NOMO-1 treated with dmso at 0.1 percent for 144 hours (cell line): ENCODE measurements at regions not wholly inside any gene's neighbourhood (a gene's known extent, or its start where the extent isn't known, plus 50 kb on each side); places are given as distances from the start of the nearest gene placed in this dataset.
"Not testable (repeated sequence)": the region's sequence is repeated elsewhere in the genome, so short reads cannot be mapped to it uniquely, and the experiment has no call there.

ENCODE experiments used
- DNase-seq: peaks from one replicate; lab custom pipeline; 2025; ENCODE audit not compliant: unreplicated experiment; lab: John Stamatoyannopoulos, UW

DNA sequence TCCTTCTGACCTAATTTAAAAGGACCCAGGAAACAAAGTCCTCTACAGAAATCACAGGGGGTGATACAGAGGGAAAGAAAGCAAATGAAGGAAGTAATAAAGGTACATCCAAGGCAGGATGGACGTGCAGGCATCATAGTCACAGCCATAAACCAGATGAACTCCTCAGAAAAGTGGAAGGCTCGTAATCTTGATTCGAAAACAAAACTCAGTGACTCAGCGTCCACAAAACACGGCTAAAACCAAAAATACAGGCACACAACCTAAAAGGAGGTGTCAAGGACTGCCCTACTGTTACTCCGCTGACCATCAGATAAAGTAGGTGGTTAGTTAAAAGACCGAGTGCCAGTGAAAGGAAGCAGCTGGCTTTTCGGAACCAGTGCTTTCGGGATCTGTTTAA lies 81.5 kb downstream of the TRIM69 start:
- not testable (repeated sequence) for DNase-seq

GRCh38 chr15:44819331-44819987 lies 83.1 kb downstream of the TRIM69 start:
- not testable (repeated sequence) for DNase-seq

DNA sequence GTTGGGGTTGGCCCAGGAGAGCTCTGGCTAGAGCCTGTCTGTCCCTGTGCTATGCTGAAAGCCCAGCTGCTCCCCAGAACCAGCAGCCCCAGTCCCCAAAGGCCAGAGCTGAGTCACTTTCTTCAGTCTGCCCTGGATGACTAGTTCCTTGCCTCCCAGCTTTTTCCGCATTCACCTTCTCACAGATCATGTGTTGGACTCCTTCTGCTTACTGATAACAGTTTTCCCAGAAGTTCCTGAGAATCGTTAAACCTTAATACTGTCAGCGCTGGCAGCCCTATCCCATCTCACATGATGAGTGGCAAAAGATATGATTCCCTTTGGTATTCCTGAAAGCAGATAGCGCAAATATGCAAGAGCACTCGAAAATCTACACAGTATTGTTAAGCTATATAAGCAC lies 84.2 kb downstream of the TRIM69 start:
- DNase-seq = not testable (repeated sequence)

GRCh38 chr15:44820967-44821366 lies 84.6 kb downstream of the TRIM69 start:
- not testable (repeated sequence) for DNase-seq

GRCh38 chr15:44824277-44825145 lies 88.2 kb downstream of the TRIM69 start:
- not testable (repeated sequence) for DNase-seq

DNA sequence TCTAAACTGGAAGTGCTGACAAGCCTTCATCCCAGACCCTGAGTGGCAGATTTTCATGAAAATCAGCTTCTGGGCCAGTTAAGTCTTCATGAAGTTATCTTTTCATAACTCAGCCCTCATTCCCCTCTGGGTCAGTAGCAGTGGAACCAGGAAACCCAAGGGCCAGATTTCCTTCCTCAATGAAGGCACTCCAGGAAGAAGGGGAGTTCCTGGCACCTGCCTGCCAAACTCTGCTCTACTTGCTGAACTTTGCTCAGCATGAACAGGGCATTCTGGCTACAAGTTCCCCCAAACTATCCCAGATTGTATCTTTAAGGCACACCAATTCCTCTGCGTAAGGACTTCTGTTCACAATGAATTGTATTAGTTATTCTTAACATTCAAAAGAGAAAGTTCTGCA lies 90.3 kb downstream of the TRIM69 start:
- DNase-seq = not testable (repeated sequence)

GRCh38 chr15:44828229-44828914 lies 92.0 kb downstream of the TRIM69 start:
- not testable (repeated sequence) for DNase-seq

GRCh38 chr15:44829150-44829549 lies 92.8 kb downstream of the TRIM69 start:
- DNase-seq = not testable (repeated sequence)

DNA sequence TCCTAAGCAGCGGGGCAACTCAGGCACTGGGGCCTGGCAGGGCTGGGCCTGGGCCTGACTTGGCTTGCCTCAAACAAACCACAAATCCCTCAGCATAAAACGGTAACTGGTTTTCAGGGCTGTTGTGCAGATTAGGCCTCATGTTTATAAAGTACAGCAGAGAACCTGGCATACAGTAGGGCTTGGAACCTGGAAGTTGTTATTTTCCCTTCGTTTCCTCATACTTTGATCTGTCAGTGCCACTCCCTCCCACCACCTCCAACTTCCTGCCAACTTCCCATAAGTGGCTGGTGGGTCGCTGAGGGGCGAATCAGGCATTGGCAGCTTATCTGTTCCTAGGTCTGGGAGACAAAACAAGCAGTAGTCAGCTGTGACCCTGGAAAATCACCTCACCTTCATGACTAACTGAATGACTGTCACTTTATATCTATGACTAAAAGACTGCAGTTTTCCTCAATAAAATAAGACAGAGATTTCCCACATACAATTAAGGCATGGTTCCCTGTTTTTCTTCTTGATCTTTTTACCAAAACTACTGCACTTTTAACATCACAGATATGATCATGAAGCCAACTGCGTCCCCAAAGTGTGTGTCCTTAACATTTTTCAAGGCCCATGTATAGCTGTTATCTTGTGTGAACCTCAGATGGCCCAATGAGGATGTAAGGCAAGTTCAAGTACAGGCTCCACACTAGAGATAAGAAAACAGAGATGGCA lies 94.5 kb downstream of the TRIM69 start:
- DNase-seq = not testable (repeated sequence)

- not testable (repeated sequence) for DNase-seq
Observed at GRCh38 chr15:44831409-44831741, 95.0 kb downstream of the TRIM69 start.

- not testable (repeated sequence) for DNase-seq
Observed at GRCh38 chr15:44832133-44832532, 95.8 kb downstream of the TRIM69 start.

GRCh38 chr15:44833081-44833480 lies 96.8 kb downstream of the TRIM69 start:
- DNase-seq = not testable (repeated sequence)

- DNase-seq = not testable (repeated sequence)
Observed at GRCh38 chr15:44833761-44834160, 97.4 kb downstream of the TRIM69 start.

- not testable (repeated sequence) for DNase-seq
Observed at GRCh38 chr15:44835082-44835481, 98.8 kb downstream of the TRIM69 start.

DNA sequence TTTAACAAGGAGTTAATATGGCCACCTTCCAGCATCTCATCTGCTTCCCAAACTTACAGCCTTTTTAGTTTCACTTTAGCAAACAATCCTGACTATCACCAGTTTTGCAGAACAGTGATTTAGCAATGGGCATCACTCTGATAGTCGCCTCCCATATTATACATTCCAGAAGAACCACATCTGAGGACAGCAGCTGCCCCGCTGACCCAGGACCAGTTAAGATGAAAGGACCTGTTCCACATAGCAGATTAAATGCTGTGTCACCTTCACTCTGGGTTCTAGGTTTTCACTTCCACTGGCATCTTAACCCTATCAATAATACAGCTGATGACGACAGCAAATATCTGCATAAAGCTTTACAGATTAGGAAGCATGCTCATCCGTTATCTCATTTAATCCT lies 99.8 kb downstream of the TRIM69 start:
- DNase-seq = no peak

- not testable (repeated sequence) for DNase-seq
Observed at GRCh38 chr15:44838929-44839328, 102.6 kb downstream of the TRIM69 start.

GRCh38 chr15:44841762-44842161 lies 105.4 kb downstream of the TRIM69 start:
- DNase-seq = not testable (repeated sequence)

- DNase-seq = not testable (repeated sequence)
Observed at GRCh38 chr15:44842883-44843282, 106.6 kb downstream of the TRIM69 start.

- DNase-seq = not testable (repeated sequence)
Observed at GRCh38 chr15:44844936-44845335, 108.6 kb downstream of the TRIM69 start.

DNA sequence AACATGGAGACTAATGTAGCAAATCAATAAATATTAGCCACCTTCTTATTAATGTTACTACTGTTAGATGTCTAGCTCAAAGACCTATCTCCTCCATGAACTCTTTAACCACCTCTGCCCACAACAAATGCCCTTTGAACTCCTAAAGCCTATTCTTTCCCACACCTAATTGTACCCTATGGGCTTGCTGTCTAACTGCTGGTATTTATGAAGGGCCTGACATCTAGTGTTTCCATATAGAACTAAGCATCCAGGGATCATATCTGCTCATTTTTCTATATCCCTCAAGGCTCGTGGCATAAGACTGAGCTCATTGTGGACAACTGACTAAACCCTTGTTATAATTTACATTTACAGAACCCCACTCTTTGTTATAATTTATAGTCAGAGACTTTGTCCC lies 109.8 kb downstream of the TRIM69 start:
- not testable (repeated sequence) for DNase-seq

- DNase-seq = not testable (repeated sequence)
Observed at GRCh38 chr15:44847555-44847954, 108.9 kb upstream of the TERB2 start.
